ENCODE measurements at regions not wholly inside any gene's neighbourhood (a gene's known extent, or its start where the extent isn't known, plus 50 kb on each side); places are given as distances from the start of the nearest gene placed in this dataset.
"Not testable (repeated sequence)": the region's sequence is repeated elsewhere in the genome, so short reads cannot be mapped to it uniquely, and the experiment has no call there.

DNA sequence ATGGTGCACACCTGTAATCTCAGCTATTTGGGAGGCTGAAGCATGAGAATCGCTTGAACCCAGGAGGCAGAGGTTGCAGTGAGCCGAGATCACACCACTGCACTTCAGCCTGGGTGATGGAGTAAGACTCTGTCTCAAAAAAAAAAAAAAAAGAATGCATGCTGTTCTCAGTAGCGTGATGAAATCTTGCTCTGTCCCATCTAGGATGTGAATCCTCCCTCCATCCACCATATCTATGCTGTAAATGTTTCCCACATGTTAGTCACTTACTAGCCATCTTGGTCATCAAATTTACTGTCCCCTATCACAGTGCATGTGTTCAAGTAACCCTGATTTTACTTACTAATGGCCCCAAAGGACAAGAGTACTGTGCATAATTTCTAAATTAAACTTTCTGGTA lies 315.4 kb upstream of the TBX18 start:
- TF ChIP-seq, protein P1, sequence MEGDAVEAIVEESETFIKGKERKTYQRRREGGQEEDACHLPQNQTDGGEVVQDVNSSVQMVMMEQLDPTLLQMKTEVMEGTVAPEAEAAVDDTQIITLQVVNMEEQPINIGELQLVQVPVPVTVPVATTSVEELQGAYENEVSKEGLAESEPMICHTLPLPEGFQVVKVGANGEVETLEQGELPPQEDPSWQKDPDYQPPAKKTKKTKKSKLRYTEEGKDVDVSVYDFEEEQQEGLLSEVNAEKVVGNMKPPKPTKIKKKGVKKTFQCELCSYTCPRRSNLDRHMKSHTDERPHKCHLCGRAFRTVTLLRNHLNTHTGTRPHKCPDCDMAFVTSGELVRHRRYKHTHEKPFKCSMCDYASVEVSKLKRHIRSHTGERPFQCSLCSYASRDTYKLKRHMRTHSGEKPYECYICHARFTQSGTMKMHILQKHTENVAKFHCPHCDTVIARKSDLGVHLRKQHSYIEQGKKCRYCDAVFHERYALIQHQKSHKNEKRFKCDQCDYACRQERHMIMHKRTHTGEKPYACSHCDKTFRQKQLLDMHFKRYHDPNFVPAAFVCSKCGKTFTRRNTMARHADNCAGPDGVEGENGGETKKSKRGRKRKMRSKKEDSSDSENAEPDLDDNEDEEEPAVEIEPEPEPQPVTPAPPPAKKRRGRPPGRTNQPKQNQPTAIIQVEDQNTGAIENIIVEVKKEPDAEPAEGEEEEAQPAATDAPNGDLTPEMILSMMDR (conservative IDR thresholded peaks at IDR 0.05): no peak
- no peak for TF ChIP-seq ZFX (IDR thresholded peaks at IDR 0.05)

DNA sequence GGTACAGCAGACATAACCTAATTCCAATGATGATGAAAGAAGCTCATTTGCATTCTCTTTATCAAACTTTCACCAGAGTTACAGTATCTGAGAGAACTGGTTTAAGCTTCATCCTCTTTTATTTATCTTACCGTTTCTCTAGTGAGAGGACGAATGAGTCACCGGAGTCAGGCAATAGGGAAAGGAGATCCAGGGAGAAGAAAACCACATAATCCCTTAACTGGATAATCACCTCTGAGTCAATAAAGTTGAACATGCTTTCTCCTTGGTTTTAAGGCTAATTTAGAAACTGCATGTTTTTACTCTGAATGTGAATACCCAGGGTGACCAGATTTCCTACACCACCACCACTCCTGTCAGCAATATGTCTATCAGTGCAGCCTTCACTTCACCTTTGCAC lies 313.7 kb upstream of the TBX18 start:
- no peak overlapping the region for H3K27ac ChIP-seq
- no peak for TF ChIP-seq ZFX (IDR thresholded peaks at IDR 0.05)

More for the DNA sequence above, 315.4 kb upstream of the TBX18 start:
- no peak overlapping the region for H3K27ac ChIP-seq

DNA sequence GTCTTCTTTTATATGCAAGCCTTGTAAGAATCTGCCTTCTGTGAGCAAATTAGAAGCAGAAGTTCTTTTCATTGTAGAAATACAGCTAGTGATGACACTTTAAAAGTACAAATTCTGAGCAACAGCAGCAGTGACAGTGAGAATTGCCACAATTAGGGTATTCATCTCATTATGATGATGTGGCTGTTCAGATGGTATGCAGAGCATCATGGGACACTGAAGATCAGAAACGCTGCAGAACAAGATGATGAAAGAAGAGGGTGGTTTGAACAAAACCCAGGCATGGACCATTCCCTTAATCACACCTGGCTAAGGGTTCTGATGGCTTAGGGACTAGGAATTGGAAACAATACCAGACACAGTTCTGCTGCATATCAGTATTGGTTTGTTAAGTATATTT lies 312.7 kb upstream of the TBX18 start:
- no peak overlapping the region for H3K27ac ChIP-seq
- no peak for TF ChIP-seq ZFX (IDR thresholded peaks at IDR 0.05)
- TF ChIP-seq, protein P1 (conservative IDR thresholded peaks at IDR 0.05): no peak

DNA sequence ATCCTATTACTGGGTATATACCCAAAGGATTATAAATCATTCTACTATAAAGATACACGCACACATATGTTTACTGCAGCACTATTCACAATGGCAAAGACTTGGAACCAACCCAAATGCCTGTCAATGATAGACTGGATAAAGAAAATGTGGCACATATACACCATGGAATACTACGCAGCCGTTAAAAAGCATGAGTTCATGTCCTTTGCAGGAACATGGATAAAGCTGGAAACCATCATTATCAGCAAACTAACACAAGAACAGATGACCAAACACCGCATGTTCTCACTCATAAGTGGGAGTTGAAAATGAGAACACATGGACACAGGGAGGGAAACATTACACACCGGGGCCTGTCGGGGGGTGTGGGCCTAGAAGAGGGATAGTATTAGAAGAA lies 307.4 kb upstream of the TBX18 start:
- H3K27ac ChIP-seq: not testable (repeated sequence)

DNA sequence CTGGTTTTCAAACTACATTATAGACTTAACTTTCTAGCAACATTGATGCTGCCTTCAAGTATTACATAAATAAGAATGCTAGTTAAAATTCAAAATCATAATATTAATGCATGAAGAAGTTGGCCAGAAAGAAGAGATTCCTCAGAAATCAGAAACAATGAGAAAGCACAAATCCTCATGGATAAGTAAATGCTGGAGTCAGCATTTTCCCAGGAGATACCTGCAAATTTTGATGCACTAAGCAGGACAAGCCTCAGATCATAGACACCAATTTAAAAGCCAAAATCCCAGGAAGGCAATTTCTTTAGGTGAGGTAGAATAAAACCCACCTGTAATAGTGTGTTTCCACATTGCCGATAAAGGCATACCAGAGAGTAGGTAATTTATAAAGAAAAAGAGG lies 305.2 kb upstream of the TBX18 start:
- TF ChIP-seq ZFX (IDR thresholded peaks at IDR 0.05): no peak
- TF ChIP-seq, protein P1 (conservative IDR thresholded peaks at IDR 0.05): no peak
- H3K27ac ChIP-seq: no peak overlapping the region

DNA sequence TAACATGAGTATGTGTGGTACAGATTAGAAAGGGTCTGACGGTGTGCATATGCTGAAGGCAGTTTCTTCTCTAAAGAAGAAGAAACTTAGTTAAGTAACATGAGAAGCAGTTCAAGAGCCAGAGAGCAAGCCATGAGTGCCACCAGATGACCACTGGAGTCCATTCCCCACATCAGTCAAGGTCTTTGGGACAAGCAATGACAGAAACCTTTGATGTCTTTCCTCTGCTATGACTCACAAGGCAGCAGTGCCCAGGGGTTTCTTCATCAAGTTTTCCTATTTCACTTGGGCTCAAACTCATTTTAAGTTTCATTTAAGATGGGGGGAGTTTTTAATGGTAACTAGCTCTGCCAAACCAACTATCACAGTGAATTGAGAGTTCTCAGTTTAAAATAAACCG lies 303.8 kb upstream of the TBX18 start:
- TF ChIP-seq, protein P1 (conservative IDR thresholded peaks at IDR 0.05): no peak
- TF ChIP-seq ZFX (IDR thresholded peaks at IDR 0.05): no peak
- H3K27ac ChIP-seq: no peak overlapping the region

DNA sequence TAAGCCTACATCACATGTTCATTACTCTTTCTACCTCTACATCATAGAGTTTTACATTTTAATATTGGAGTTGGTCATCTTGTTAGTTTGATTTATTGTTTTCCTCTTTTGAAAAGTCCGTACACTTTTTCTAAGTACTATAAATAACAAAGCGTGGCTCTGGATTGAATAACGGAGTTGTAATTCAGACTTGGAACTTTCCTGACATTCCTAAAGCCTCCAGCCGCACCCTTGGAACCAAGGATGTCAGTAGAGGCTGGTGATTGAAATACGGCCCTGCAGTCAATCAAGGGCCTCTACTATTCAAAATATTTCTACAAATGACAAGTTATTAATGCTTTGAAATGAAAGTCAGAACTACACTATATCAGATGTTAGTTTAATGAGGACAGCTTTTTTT lies 301.9 kb upstream of the TBX18 start:
- no peak overlapping the region for H3K27ac ChIP-seq
- TF ChIP-seq, protein P1 (conservative IDR thresholded peaks at IDR 0.05): no peak
- TF ChIP-seq ZFX (IDR thresholded peaks at IDR 0.05): no peak

DNA sequence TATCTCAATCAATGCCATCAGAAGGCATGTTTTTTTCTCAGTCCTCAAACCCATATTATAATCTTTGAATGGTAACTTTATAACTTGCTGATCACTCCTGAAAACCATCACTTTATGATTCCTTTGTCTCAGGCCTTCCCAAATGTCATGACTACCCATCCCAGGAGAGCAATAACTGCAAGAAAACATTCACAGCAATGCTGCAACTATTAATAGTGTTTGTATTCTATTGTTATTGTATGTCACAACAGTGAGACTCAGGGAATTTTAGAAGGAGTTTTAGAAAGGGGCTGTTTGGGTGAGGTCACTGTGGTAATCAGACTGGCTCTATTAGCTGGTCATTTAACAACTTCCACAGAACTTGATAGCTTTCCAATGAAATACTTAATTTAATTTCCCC lies 301.4 kb upstream of the TBX18 start:
- TF ChIP-seq ZFX (IDR thresholded peaks at IDR 0.05): no peak
- TF ChIP-seq, protein P1 (conservative IDR thresholded peaks at IDR 0.05): no peak
- H3K27ac ChIP-seq: no peak overlapping the region

DNA sequence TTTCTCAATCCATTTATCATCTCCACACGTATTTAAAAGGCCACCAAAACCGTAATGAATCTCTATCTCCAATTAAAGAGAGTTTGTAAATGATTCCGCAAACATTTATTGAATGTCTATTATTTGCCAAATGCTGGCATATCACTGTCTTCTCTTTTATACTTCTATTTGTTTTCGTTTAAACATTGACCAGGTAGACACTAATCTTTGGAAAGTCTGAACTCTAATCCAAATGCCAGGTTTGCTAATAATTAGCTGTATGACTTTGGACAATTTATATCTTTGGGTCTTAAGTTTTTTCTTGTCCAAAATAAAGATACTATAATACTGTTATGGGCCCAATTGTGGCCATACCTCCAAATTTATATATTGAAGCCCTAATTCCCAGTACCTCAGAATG lies 299.2 kb upstream of the TBX18 start:
- H3K27ac ChIP-seq: no peak overlapping the region
- TF ChIP-seq, protein P1 (conservative IDR thresholded peaks at IDR 0.05): no peak
- TF ChIP-seq ZFX (IDR thresholded peaks at IDR 0.05): no peak

Data from C4-2B (cell line).